Endothelial cell of umbilical vein (primary cell): ENCODE measurements at regions not wholly inside any gene's neighbourhood (a gene's known extent, or its start where the extent isn't known, plus 50 kb on each side); places are given as distances from the start of the nearest gene placed in this dataset.

Experiments used
- BruUV-seq: library from RNA; stranded (reverse); fragments of 400-500 nt; replicated peaks from 2 replicates; lab custom pipeline; 2021; lab: Mats Ljungman, UMichigan
- CTCF ChIA-PET: fragments of 300-600, 350-600 bp; sonication (Branson Sonifier 250); formaldehyde crosslinking; loops from one replicate; lab custom pipeline; 2021; ENCODE audit warnings: antibody characterized with exemption, inconsistent platforms; lab: Charles Lee
- POLR2A ChIA-PET: fragments of 300-600, 350-600 bp; sonication (Branson Sonifier 250); formaldehyde crosslinking; loops from one replicate; lab custom pipeline; 2021; ENCODE audit warnings: antibody characterized with exemption, inconsistent platforms; lab: Charles Lee
- DNase-seq: peaks from one replicate; pipeline ENCODE4 v3.0.0-alpha.2; 2011; ENCODE audit warnings: low read depth, low spot score
- FAIRE-seq: peaks from 2 replicates; lab custom pipeline; 2011; peaks lifted over from hg19 to GRCh38; lab: Jason Lieb, UNC
- H2AFZ ChIP-seq: 2 replicates; pipeline ENCODE4 v1.6.0; 2012; ENCODE audit warnings: low read depth, low read length, control low read depth, inconsistent platforms
- H3K27ac ChIP-seq: 2 replicates; pipeline ENCODE4 v1.5.1; 2011; ENCODE audit warnings: low read depth, mild to moderate bottlenecking, control low read depth, low read length, moderate library complexity; ENCODE audit not compliant: insufficient read depth
- H3K27me3 ChIP-seq, 2 experiments: 2 replicates each; pipeline versions ENCODE4 v1.6.0 to v1.6.1; 2011; ENCODE audit warnings: low read length in 2 of 2, mixed read lengths in 1 of 2; ENCODE audit not compliant: control insufficient read depth in 2 of 2, insufficient read depth in 2 of 2
- H3K36me3 ChIP-seq, 2 experiments: 2 replicates in 1 of 2; 3 replicates in 1 of 2; pipeline ENCODE4 v1.5.1; 2011; ENCODE audit warnings: low read length in 2 of 2, mild to moderate bottlenecking in 1 of 2, moderate library complexity in 1 of 2; ENCODE audit not compliant: control insufficient read depth in 2 of 2, insufficient read depth in 2 of 2; ENCODE audit errors: extremely low read depth in 1 of 2
- H3K4me1 ChIP-seq: 3 replicates; pipeline ENCODE4 v1.5.1; 2011; ENCODE audit warnings: mild to moderate bottlenecking, low read length; ENCODE audit not compliant: control insufficient read depth, insufficient read depth; ENCODE audit errors: extremely low read depth
- H3K4me2 ChIP-seq: 2 replicates; pipeline ENCODE4 v1.6.1; 2011; ENCODE audit warnings: low read length, control low read depth, mixed read lengths; ENCODE audit not compliant: insufficient read depth
- H3K4me3 ChIP-seq, 3 experiments: fragments of 200-600 bp in 1 of 3; sonication (generic), shearing (Covaris generic) in 1 of 3; replicated peaks in 1 of 3; 2 replicates each; pipeline ENCODE4 v1.5.1; 2011 to 2016; ENCODE audit warnings: control low read depth in 3 of 3, low read length in 3 of 3, mild to moderate bottlenecking in 2 of 3, inconsistent platforms in 1 of 3, low read depth in 1 of 3, moderate library complexity in 1 of 3; ENCODE audit not compliant: insufficient read depth in 1 of 3
- H3K79me2 ChIP-seq: 2 replicates; pipeline ENCODE4 v1.6.0; 2012; ENCODE audit warnings: low read length, inconsistent platforms; ENCODE audit not compliant: control insufficient read depth, insufficient read depth
- H3K9ac ChIP-seq: replicated peaks from 2 replicates; pipeline ENCODE3; 2011; ENCODE audit warnings: low read length, control low read depth; ENCODE audit not compliant: insufficient read depth; ENCODE audit errors: extremely low read depth
- H3K9me1 ChIP-seq: replicated peaks from 3 replicates; pipeline ENCODE4 v1.6.0; 2011; ENCODE audit warnings: mild to moderate bottlenecking, low read length; ENCODE audit not compliant: control insufficient read depth, insufficient read depth; ENCODE audit errors: extremely low read depth
- H3K9me3 ChIP-seq: replicated peaks from 2 replicates; pipeline ENCODE4 v1.5.1; 2012; ENCODE audit warnings: low read length, inconsistent platforms; ENCODE audit not compliant: control insufficient read depth, insufficient read depth
- H4K20me1 ChIP-seq: replicated peaks from 2 replicates; pipeline ENCODE3; 2011; ENCODE audit warnings: mild to moderate bottlenecking, low read length; ENCODE audit not compliant: control insufficient read depth, insufficient read depth; ENCODE audit errors: extremely low read depth
- EZH2 ChIP-seq: IDR thresholded peaks from 2 replicates; pipeline ENCODE4 v1.6.1; 2012; ENCODE audit warnings: borderline replicate concordance, low read depth, mild to moderate bottlenecking, moderate library complexity, low read length, inconsistent platforms; ENCODE audit not compliant: severe bottlenecking
- GATA2 ChIP-seq: IDR thresholded peaks from 2 replicates; pipeline ENCODE4 v1.7.0; 2011; ENCODE audit warnings: low read depth, mild to moderate bottlenecking, moderate library complexity, mixed read lengths, low read length; ENCODE audit not compliant: insufficient read length, insufficient read depth
- POLR2A ChIP-seq: IDR thresholded peaks from 2 replicates; pipeline ENCODE4 v1.6.1; 2012; ENCODE audit warnings: low read depth, mild to moderate bottlenecking, control low read depth, low read length
- dilution Hi-C: fragments of 300-500 bp; cut with MboI; formaldehyde crosslinking; loops from one replicate; pipeline ENCODE4 v1.15.0; 2019; ENCODE audit warnings: low sequenced_read_pairs; ENCODE audit not compliant: extremely low pct_ligation_motif_present
- intact Hi-C: fragments of 100-400 bp; cut with micrococcal nuclease; formaldehyde crosslinking; loops from one replicate; pipeline ENCODE4 v1.10.0; 2022
- TF ChIP-seq, protein P1 (sequence below): IDR thresholded peaks from 2 replicates; pipeline ENCODE4 v1.6.1; 2011; ENCODE audit not compliant: insufficient read depth, insufficient read length

- Histone ChIP-seq H3K79me2 (no peaks in the 10 kb centered on the region), H3K4me2 (no peak overlapping the region), H3K4me3 (no peak overlapping the region), H2AFZ (no peak overlapping the region), H3K27ac (no peak overlapping the region), H4K20me1 (no peaks in the 10 kb centered on the region), H3K9me1 (no peaks in the 10 kb centered on the region), H3K4me1 (no peaks in the 10 kb centered on the region), H3K9me3 (peaks cover 2% of the 10 kb centered on the region), H3K36me3 (no peaks in the 10 kb centered on the region), H3K9ac (no peak overlapping the region), H3K27me3 (no peaks in the 10 kb centered on the region)
- TF ChIP-seq POLR2A: no peak
- no peak for TF ChIP-seq EZH2
- no TSS peak for BruUV-seq
- dilution Hi-C loops (no loop called here), intact Hi-C loops (no loop called here)
- POLR2A ChIA-PET: no interaction called here
- CTCF ChIA-PET: no interaction called here
- FAIRE-seq: no peak
- DNase-seq: no peak
Measured at GRCh38 chr5:7053125-7053524, 339.9 kb downstream of the TENT4A start.

- H3K36me3 ChIP-seq: no peaks in the 10 kb centered on the region
- no peaks in the 10 kb centered on the region for H3K27me3 ChIP-seq
- peaks cover 2% of the 10 kb centered on the region for H3K9me3 ChIP-seq
- H3K4me2 ChIP-seq: no peak overlapping the region
- H3K9me1 ChIP-seq: no peaks in the 10 kb centered on the region
- BruUV-seq: no TSS peak
- dilution Hi-C loops: no loop called here
- no peak for FAIRE-seq
- no peak overlapping the region for H3K4me3 ChIP-seq
- TF ChIP-seq POLR2A (no peak), GATA2 (no peak)
- TF ChIP-seq, protein P1, sequence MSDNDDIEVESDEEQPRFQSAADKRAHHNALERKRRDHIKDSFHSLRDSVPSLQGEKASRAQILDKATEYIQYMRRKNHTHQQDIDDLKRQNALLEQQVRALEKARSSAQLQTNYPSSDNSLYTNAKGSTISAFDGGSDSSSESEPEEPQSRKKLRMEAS: no peak
- H3K79me2 ChIP-seq: no peaks in the 10 kb centered on the region
- H2AFZ ChIP-seq: no peak overlapping the region
- H4K20me1 ChIP-seq: no peaks in the 10 kb centered on the region
- no peak for DNase-seq
- ChIA-PET POLR2A (no interaction called here), CTCF (no interaction called here)
- H3K9ac ChIP-seq: no peak overlapping the region
- H3K4me1 ChIP-seq: no peaks in the 10 kb centered on the region
- intact Hi-C loops: no loop called here
- no peak overlapping the region for H3K27ac ChIP-seq
Measured at GRCh38 chr5:7053528-7054209, 340.4 kb downstream of the TENT4A start.
